GM21390 (cell line): ENCODE measurements at regions not wholly inside any gene's neighbourhood (a gene's known extent, or its start where the extent isn't known, plus 50 kb on each side); places are given as distances from the start of the nearest gene placed in this dataset.
"Not testable (repeated sequence)": the region's sequence is repeated elsewhere in the genome, so short reads cannot be mapped to it uniquely, and the experiment has no call there.

ENCODE experiments used
- ATAC-seq: cut with Tn5 transposase; IDR thresholded peaks from one replicate; pipeline ENCODE4 v1.9.1; 2021; ENCODE audit not compliant: unreplicated experiment

- no peak for ATAC-seq
These were observed 2353.5 kb downstream of the ARAP2 start for GRCh38 chr4:33890841-33891240.

- no peak for ATAC-seq
These were observed 2332.4 kb downstream of the ARAP2 start for GRCh38 chr4:33911959-33912358.

GRCh38 chr4:33914386-33914785 is 2329.9 kb downstream of the ARAP2 start:
- ATAC-seq: no peak

GRCh38 chr4:33923469-33923868 is 2320.8 kb downstream of the ARAP2 start:
- ATAC-seq: no peak

- no peak for ATAC-seq
These were observed 2320.1 kb downstream of the ARAP2 start for GRCh38 chr4:33924239-33924638.

- ATAC-seq: no peak
These were observed 2319.5 kb downstream of the ARAP2 start for GRCh38 chr4:33924811-33925210.

GRCh38 chr4:33930497-33930896 is 2313.8 kb downstream of the ARAP2 start:
- ATAC-seq: no peak

GRCh38 chr4:33931026-33931425 is 2313.3 kb downstream of the ARAP2 start:
- no peak for ATAC-seq

- no peak for ATAC-seq
These were observed 2304.0 kb downstream of the ARAP2 start for GRCh38 chr4:33940281-33940680.

GRCh38 chr4:33941854-33942253 is 2302.5 kb downstream of the ARAP2 start:
- ATAC-seq: no peak

- no peak for ATAC-seq
These were observed 2295.4 kb downstream of the ARAP2 start for GRCh38 chr4:33948921-33949320.

- ATAC-seq: not testable (repeated sequence)
These were observed 2290.5 kb downstream of the ARAP2 start for GRCh38 chr4:33953848-33954247.

- no peak for ATAC-seq
These were observed 2289.6 kb downstream of the ARAP2 start for GRCh38 chr4:33954759-33955158.

- ATAC-seq: no peak
These were observed 2284.8 kb downstream of the ARAP2 start for GRCh38 chr4:33959519-33959918.

- ATAC-seq: no peak
These were observed 2282.6 kb downstream of the ARAP2 start for GRCh38 chr4:33961761-33962160.

- no peak for ATAC-seq
These were observed 2277.5 kb downstream of the ARAP2 start for GRCh38 chr4:33966808-33967207.

- no peak for ATAC-seq
These were observed 2270.0 kb downstream of the ARAP2 start for GRCh38 chr4:33974270-33974669.

GRCh38 chr4:33975995-33976394 is 2268.3 kb downstream of the ARAP2 start:
- ATAC-seq: no peak

GRCh38 chr4:33979781-33980180 is 2264.5 kb downstream of the ARAP2 start:
- not testable (repeated sequence) for ATAC-seq

GRCh38 chr4:33980361-33980760 is 2264.0 kb downstream of the ARAP2 start:
- ATAC-seq: no peak

GRCh38 chr4:33989820-33990443 is 2254.4 kb downstream of the ARAP2 start:
- no peak for ATAC-seq

GRCh38 chr4:33996075-33996718 is 2248.1 kb downstream of the ARAP2 start:
- ATAC-seq: no peak

GRCh38 chr4:33998291-33998690 is 2246.0 kb downstream of the ARAP2 start:
- no peak for ATAC-seq
